ENCODE measurements at regions not wholly inside any gene's neighbourhood (a gene's known extent, or its start where the extent isn't known, plus 50 kb on each side); places are given as distances from the start of the nearest gene placed in this dataset.

DNA sequence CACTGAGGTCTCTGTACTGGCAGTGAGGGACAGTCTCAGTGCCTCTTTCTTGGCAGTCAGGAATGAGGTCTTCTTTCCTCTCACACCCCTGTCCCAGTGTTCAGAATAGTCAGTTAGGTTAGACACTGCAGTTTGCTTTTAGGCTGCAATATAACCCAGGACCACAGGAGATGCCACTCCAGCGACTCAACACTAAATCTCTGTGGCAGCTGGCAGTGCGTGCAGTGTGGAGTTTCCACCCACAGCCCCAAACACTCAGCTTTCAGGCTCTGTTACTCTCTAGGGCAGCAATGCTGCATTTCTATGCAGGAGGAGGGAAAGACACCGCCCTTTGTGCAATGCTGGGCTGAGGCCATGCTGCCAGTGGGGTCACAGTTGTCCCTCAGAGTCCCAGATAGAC, 150.2 kb upstream of the SUCLG2 start:
- TF ChIP-seq POLR2AphosphoS5 (IDR thresholded peaks at IDR 0.05; ENCODE audit: low read depth, low read length), result no peak
- TF ChIP-seq, protein P1, sequence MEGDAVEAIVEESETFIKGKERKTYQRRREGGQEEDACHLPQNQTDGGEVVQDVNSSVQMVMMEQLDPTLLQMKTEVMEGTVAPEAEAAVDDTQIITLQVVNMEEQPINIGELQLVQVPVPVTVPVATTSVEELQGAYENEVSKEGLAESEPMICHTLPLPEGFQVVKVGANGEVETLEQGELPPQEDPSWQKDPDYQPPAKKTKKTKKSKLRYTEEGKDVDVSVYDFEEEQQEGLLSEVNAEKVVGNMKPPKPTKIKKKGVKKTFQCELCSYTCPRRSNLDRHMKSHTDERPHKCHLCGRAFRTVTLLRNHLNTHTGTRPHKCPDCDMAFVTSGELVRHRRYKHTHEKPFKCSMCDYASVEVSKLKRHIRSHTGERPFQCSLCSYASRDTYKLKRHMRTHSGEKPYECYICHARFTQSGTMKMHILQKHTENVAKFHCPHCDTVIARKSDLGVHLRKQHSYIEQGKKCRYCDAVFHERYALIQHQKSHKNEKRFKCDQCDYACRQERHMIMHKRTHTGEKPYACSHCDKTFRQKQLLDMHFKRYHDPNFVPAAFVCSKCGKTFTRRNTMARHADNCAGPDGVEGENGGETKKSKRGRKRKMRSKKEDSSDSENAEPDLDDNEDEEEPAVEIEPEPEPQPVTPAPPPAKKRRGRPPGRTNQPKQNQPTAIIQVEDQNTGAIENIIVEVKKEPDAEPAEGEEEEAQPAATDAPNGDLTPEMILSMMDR (IDR thresholded peaks at IDR 0.05), result no peak
- TF ChIP-seq EZH2phosphoT487 (IDR thresholded peaks at IDR 0.05; ENCODE audit: borderline replicate concordance, low read depth), result no peak
- no peak for TF ChIP-seq FOXM1 (IDR thresholded peaks at IDR 0.05; ENCODE audit: low read depth)
- no peak for TF ChIP-seq SIN3A (IDR thresholded peaks at IDR 0.05; ENCODE audit: borderline replicate concordance, low read depth, low read length)
- TF ChIP-seq TAF1 (IDR thresholded peaks at IDR 0.05; ENCODE audit: borderline replicate concordance, low read depth, low read length), result no peak
- TF ChIP-seq, protein P2, sequence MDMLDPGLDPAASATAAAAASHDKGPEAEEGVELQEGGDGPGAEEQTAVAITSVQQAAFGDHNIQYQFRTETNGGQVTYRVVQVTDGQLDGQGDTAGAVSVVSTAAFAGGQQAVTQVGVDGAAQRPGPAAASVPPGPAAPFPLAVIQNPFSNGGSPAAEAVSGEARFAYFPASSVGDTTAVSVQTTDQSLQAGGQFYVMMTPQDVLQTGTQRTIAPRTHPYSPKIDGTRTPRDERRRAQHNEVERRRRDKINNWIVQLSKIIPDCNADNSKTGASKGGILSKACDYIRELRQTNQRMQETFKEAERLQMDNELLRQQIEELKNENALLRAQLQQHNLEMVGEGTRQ (IDR thresholded peaks at IDR 0.05; ENCODE audit: borderline replicate concordance, low read depth, low read length), result no peak
- no peak for TF ChIP-seq FOSL2 (IDR thresholded peaks at IDR 0.05; ENCODE audit: borderline replicate concordance, low read depth)
- no peak for TF ChIP-seq SMC3 (IDR thresholded peaks at IDR 0.05; ENCODE audit: low read depth, low read length)
- TF ChIP-seq RAD21 (IDR thresholded peaks at IDR 0.05; ENCODE audit: low read length), result no peak
- no peak for TF ChIP-seq YY1 (IDR thresholded peaks at IDR 0.05; ENCODE audit: low read depth)
- TF ChIP-seq FOXJ3 (CRISPR knock-in tag; IDR thresholded peaks at IDR 0.05), result no peak
- TF ChIP-seq, protein P3, sequence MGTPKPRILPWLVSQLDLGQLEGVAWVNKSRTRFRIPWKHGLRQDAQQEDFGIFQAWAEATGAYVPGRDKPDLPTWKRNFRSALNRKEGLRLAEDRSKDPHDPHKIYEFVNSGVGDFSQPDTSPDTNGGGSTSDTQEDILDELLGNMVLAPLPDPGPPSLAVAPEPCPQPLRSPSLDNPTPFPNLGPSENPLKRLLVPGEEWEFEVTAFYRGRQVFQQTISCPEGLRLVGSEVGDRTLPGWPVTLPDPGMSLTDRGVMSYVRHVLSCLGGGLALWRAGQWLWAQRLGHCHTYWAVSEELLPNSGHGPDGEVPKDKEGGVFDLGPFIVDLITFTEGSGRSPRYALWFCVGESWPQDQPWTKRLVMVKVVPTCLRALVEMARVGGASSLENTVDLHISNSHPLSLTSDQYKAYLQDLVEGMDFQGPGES (IDR thresholded peaks at IDR 0.05; ENCODE audit: low read depth, low read length), result no peak
- no peak for TF ChIP-seq EP300 (IDR thresholded peaks at IDR 0.05; ENCODE audit: borderline replicate concordance in 1 of 2, low read depth in 1 of 2, low read length in 1 of 2)
